ENCODE measurements at regions not wholly inside any gene's neighbourhood (a gene's known extent, or its start where the extent isn't known, plus 50 kb on each side); places are given as distances from the start of the nearest gene placed in this dataset.

DNA sequence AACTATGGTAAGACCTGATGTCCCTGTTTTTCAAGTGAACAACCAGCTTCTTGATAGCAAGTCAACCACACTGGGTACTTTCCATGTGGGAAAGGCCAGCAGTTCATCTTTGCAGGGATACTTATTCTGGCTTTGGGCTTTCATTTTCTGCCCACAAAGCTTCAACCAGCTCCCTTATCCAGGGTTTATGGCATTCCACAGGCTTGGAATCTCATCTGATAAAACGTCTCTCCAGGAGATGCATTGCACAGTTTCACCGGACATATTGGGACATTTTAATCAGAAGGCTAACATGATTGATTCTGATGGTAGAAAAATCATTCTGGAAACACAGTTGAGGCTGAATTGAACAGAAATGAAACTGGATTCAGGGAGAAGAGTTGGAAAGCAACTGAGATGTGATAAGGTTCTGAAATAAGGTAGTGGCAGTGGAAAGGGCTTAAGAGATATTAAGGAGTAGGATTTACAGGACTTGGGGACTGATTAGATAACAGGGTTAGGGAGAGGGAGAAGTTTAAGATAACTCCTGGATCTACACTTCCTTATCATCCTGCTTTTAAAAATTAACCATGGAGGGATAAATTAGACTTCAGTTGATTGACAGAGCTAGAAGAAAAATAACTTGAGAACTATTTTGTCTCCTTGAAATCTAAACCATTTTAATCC, 195.8 kb upstream of the FBXL7 start:
- no peaks in the 10 kb centered on the region for H4K20me1 ChIP-seq (ENCODE audit: control insufficient read depth, extremely low read depth, insufficient read depth, low read length)
- H2AFZ ChIP-seq (ENCODE audit: control insufficient read depth, low read length) = no peak overlapping the region
- no peaks in the 10 kb centered on the region for H3K4me1 ChIP-seq (ENCODE audit: control insufficient read depth, extremely low read depth, insufficient read depth, low read length)
- H3K9me1 ChIP-seq (ENCODE audit: control insufficient read depth, extremely low read depth, insufficient read depth, low read length) = no peaks in the 10 kb centered on the region
- DNase-seq (ENCODE audit: low read depth, low spot score) (no peak), FAIRE-seq (no peak)
- dilution Hi-C loops (cut with MboI; ENCODE audit: extremely low pct_ligation_motif_present, low sequenced_read_pairs) = no loop called here
- H3K27ac ChIP-seq (ENCODE audit: control insufficient read depth, insufficient read depth, low read length) = no peak overlapping the region
- H3K79me2 ChIP-seq (ENCODE audit: control insufficient read depth, insufficient read depth, low read length) = no peaks in the 10 kb centered on the region
- peaks cover 1% of the 10 kb centered on the region for H3K9me3 ChIP-seq (ENCODE audit: control insufficient read depth, low read depth, low read length)
- TF ChIP-seq EZH2 (IDR thresholded peaks at IDR 0.05; ENCODE audit: low read length) = no peak
- TF ChIP-seq, protein P1, sequence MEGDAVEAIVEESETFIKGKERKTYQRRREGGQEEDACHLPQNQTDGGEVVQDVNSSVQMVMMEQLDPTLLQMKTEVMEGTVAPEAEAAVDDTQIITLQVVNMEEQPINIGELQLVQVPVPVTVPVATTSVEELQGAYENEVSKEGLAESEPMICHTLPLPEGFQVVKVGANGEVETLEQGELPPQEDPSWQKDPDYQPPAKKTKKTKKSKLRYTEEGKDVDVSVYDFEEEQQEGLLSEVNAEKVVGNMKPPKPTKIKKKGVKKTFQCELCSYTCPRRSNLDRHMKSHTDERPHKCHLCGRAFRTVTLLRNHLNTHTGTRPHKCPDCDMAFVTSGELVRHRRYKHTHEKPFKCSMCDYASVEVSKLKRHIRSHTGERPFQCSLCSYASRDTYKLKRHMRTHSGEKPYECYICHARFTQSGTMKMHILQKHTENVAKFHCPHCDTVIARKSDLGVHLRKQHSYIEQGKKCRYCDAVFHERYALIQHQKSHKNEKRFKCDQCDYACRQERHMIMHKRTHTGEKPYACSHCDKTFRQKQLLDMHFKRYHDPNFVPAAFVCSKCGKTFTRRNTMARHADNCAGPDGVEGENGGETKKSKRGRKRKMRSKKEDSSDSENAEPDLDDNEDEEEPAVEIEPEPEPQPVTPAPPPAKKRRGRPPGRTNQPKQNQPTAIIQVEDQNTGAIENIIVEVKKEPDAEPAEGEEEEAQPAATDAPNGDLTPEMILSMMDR (optimal IDR thresholded peaks at IDR 0.05 in 1 of 3, IDR thresholded peaks at IDR 0.05 in 1 of 3, conservative IDR thresholded peaks at IDR 0.05 in 1 of 3; ENCODE audit: extremely low read depth in 1 of 3, insufficient read depth in 2 of 3, low read length in 3 of 3) = no peak
- H3K4me3 ChIP-seq (ENCODE audit: control insufficient read depth in 2 of 3, extremely low read depth in 1 of 3, insufficient read depth in 2 of 3, low read depth in 1 of 3, low read length in 3 of 3) = no peak overlapping the region
- no peak overlapping the region for H3K4me2 ChIP-seq (ENCODE audit: control insufficient read depth, extremely low read depth, insufficient read depth, low read depth, low read length)
- no peaks in the 10 kb centered on the region for H3K27me3 ChIP-seq (ENCODE audit: control insufficient read depth, extremely low read depth, insufficient read depth, low read length)
- no peaks in the 10 kb centered on the region for H3K36me3 ChIP-seq (ENCODE audit: control insufficient read depth in 2 of 2, extremely low read depth in 1 of 2, insufficient read depth in 2 of 2, low read length in 2 of 2)
- no peak overlapping the region for H3K9ac ChIP-seq (ENCODE audit: control insufficient read depth, extremely low read depth, insufficient read depth, low read length)

DNA sequence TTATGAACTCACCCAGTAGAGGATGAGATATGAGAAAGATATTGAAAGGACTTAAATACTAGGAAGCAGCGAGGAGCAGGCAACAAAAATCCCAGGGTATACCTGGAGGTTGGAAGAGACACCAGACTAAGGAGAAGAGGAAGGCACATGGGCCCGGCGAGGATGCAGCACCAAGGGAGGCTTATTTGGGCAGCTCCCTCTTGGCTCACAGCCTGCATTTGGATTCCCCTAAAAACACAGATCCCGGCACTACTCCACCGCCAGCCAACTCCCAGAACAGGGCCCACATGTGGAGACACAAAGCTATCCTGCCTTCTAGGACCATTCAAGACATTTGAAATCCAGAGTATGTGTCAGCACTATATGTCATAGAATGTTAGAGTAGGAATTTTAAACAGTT, 199.8 kb upstream of the FBXL7 start:
- no peaks in the 10 kb centered on the region for H3K4me1 ChIP-seq (ENCODE audit: control insufficient read depth, extremely low read depth, insufficient read depth, low read length)
- H3K27ac ChIP-seq (ENCODE audit: control insufficient read depth, insufficient read depth, low read length) = no peak overlapping the region
- H4K20me1 ChIP-seq (ENCODE audit: control insufficient read depth, extremely low read depth, insufficient read depth, low read length) = no peaks in the 10 kb centered on the region
- dilution Hi-C loops (cut with MboI; ENCODE audit: extremely low pct_ligation_motif_present, low sequenced_read_pairs) = no loop called here
- H3K9me1 ChIP-seq (ENCODE audit: control insufficient read depth, extremely low read depth, insufficient read depth, low read length) = no peaks in the 10 kb centered on the region
- H3K36me3 ChIP-seq (ENCODE audit: control insufficient read depth in 2 of 2, extremely low read depth in 1 of 2, insufficient read depth in 2 of 2, low read length in 2 of 2) = no peaks in the 10 kb centered on the region
- TF ChIP-seq, protein P1 (optimal IDR thresholded peaks at IDR 0.05 in 1 of 3, IDR thresholded peaks at IDR 0.05 in 1 of 3, conservative IDR thresholded peaks at IDR 0.05 in 1 of 3; ENCODE audit: extremely low read depth in 1 of 3, insufficient read depth in 2 of 3, low read length in 3 of 3) = no peak
- no peak for TF ChIP-seq EZH2 (IDR thresholded peaks at IDR 0.05; ENCODE audit: low read length)
- H3K79me2 ChIP-seq (ENCODE audit: control insufficient read depth, insufficient read depth, low read length) = no peaks in the 10 kb centered on the region
- no peak overlapping the region for H2AFZ ChIP-seq (ENCODE audit: control insufficient read depth, low read length)
- H3K9me3 ChIP-seq (ENCODE audit: control insufficient read depth, low read depth, low read length) = peaks cover 1% of the 10 kb centered on the region
- no peak overlapping the region for H3K4me3 ChIP-seq (ENCODE audit: control insufficient read depth in 2 of 3, extremely low read depth in 1 of 3, insufficient read depth in 2 of 3, low read depth in 1 of 3, low read length in 3 of 3)
- no peak for FAIRE-seq
- no peak for DNase-seq (ENCODE audit: low read depth, low spot score)
- no peak overlapping the region for H3K9ac ChIP-seq (ENCODE audit: control insufficient read depth, extremely low read depth, insufficient read depth, low read length)
- no peaks in the 10 kb centered on the region for H3K27me3 ChIP-seq (ENCODE audit: control insufficient read depth, extremely low read depth, insufficient read depth, low read length)
- H3K4me2 ChIP-seq (ENCODE audit: control insufficient read depth, extremely low read depth, insufficient read depth, low read depth, low read length) = no peak overlapping the region
